ENCODE measurements at regions not wholly inside any gene's neighbourhood (a gene's known extent, or its start where the extent isn't known, plus 50 kb on each side); places are given as distances from the start of the nearest gene placed in this dataset.

GRCh38 chr4:136369073-136369472, 1163.2 kb downstream of the PCDH18 start:
- TF ChIP-seq SP1 (IDR thresholded peaks at IDR 0.05; ENCODE audit: low read depth) (no peak), CTCF (IDR thresholded peaks at IDR 0.05 in 2 of 3, conservative IDR thresholded peaks at IDR 0.05 in 1 of 3; ENCODE audit: borderline replicate concordance in 1 of 3, insufficient read depth in 1 of 3, low read depth in 2 of 3, low read length in 2 of 3) (no peak), ZNF274 (IDR thresholded peaks at IDR 0.05; ENCODE audit: low read depth, low read length) (no peak), POLR2A (IDR thresholded peaks at IDR 0.05; ENCODE audit: borderline replicate concordance, extremely low read depth, insufficient read depth, insufficient read length) (no peak), MAX (IDR thresholded peaks at IDR 0.05) (no peak), YY1 (IDR thresholded peaks at IDR 0.05; ENCODE audit: extremely low read depth, insufficient replicate concordance, low read depth, low read length) (no peak), SRF (IDR thresholded peaks at IDR 0.05; ENCODE audit: low read depth) (no peak), EZH2phosphoT487 (IDR thresholded peaks at IDR 0.05; ENCODE audit: borderline replicate concordance) (no peak)

Data from HCT116 (cell line).